GM23338 (cell line): ENCODE measurements at regions not wholly inside any gene's neighbourhood (a gene's known extent, or its start where the extent isn't known, plus 50 kb on each side); places are given as distances from the start of the nearest gene placed in this dataset.

Source experiments
- CREB1 ChIP-seq: fragments of 250-450 bp; sonication (Bioruptor Pico); IDR thresholded peaks from 2 replicates; pipeline ENCODE4 v1.5.0; 2020; ENCODE audit warnings: low read depth, mild to moderate bottlenecking, moderate library complexity
- EZH2 ChIP-seq: fragments of 200-600 bp; sonication (generic); IDR thresholded peaks from one replicate; pipeline ENCODE4 v1.8.0; 2017; ENCODE audit warnings: antibody characterized with exemption, mild to moderate bottlenecking, low read depth; ENCODE audit not compliant: unreplicated experiment
- EZH2phosphoT487 ChIP-seq: fragments of 200-600 bp; sonication (generic); IDR thresholded peaks from one replicate; pipeline ENCODE4 v1.8.1; 2018; ENCODE audit warnings: antibody characterized with exemption; ENCODE audit not compliant: unreplicated experiment
- JUNB ChIP-seq: IDR thresholded peaks from one replicate; pipeline ENCODE4 v1.6.1; 2016; ENCODE audit warnings: antibody characterized with exemption; ENCODE audit not compliant: unreplicated experiment
- NANOG ChIP-seq: IDR thresholded peaks from 2 replicates; pipeline ENCODE4 v1.6.1; 2016; ENCODE audit warnings: antibody characterized with exemption, borderline replicate concordance
- POLR2AphosphoS5 ChIP-seq: IDR thresholded peaks from 2 replicates; pipeline ENCODE4 v1.6.1; 2016; ENCODE audit warnings: antibody characterized with exemption, low read depth
- STAT1 ChIP-seq: IDR thresholded peaks from one replicate; pipeline ENCODE4 v1.6.1; 2016; ENCODE audit warnings: antibody characterized with exemption; ENCODE audit not compliant: unreplicated experiment
- ZNF114 ChIP-seq: fragments of 250-450 bp; sonication (Bioruptor Pico); IDR thresholded peaks from 2 replicates; pipeline ENCODE4 v1.5.0; 2020; ENCODE audit warnings: mild to moderate bottlenecking, moderate library complexity
- ZNF331 ChIP-seq: fragments of 250-450 bp; sonication (Bioruptor Pico); IDR thresholded peaks from 2 replicates; pipeline ENCODE4 v1.5.0; 2020; ENCODE audit warnings: low read depth, mild to moderate bottlenecking, moderate library complexity
- TF ChIP-seq, protein P1 (sequence below), 2 experiments: fragments of 200-600 bp in 1 of 2; sonication (generic) in 1 of 2; conservative IDR thresholded peaks; 2 replicates each; pipeline versions ENCODE4 v1.5.1 to v1.6.1; 2016 to 2017; ENCODE audit warnings: antibody characterized with exemption in 2 of 2, low read depth in 2 of 2, mild to moderate bottlenecking in 2 of 2, moderate library complexity in 1 of 2
- TF ChIP-seq, protein P2 (sequence below): IDR thresholded peaks from one replicate; pipeline ENCODE4 v1.6.1; 2018; ENCODE audit warnings: antibody characterized with exemption; ENCODE audit not compliant: unreplicated experiment
- TF ChIP-seq, protein P3 (sequence below): IDR thresholded peaks from 2 replicates; pipeline ENCODE4 v1.6.1; 2016; ENCODE audit warnings: antibody characterized with exemption

DNA sequence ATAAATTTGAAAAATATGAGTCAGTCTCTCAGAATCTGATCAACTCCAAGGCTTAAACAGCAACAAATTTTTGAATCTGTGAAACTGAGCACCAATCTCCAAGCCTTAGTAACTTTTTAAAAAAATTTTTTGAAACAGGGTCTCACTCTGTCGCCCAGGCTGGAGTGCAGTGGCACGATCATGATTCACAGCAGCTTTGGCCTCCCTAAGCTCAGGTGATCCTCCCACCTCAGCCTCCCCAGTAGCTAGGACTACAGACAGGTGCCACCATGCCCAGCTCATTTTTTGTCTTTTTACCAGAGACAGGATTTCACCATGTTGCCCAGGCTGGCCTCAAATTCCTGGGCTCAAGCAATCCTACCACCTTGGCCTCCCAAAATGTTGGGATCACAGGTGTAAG is 207.9 kb upstream of the TCF21 start:
- TF ChIP-seq, protein P1, sequence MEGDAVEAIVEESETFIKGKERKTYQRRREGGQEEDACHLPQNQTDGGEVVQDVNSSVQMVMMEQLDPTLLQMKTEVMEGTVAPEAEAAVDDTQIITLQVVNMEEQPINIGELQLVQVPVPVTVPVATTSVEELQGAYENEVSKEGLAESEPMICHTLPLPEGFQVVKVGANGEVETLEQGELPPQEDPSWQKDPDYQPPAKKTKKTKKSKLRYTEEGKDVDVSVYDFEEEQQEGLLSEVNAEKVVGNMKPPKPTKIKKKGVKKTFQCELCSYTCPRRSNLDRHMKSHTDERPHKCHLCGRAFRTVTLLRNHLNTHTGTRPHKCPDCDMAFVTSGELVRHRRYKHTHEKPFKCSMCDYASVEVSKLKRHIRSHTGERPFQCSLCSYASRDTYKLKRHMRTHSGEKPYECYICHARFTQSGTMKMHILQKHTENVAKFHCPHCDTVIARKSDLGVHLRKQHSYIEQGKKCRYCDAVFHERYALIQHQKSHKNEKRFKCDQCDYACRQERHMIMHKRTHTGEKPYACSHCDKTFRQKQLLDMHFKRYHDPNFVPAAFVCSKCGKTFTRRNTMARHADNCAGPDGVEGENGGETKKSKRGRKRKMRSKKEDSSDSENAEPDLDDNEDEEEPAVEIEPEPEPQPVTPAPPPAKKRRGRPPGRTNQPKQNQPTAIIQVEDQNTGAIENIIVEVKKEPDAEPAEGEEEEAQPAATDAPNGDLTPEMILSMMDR (conservative IDR thresholded peaks at IDR 0.05; ENCODE audit: low read depth in 2 of 2): no peak
- TF ChIP-seq CREB1 (no peak), POLR2AphosphoS5 (no peak), EZH2 (no peak), ZNF114 (CRISPR knock-in tag) (no peak), STAT1 (no peak), EZH2phosphoT487 (no peak), JUNB (no peak), ZNF331 (CRISPR knock-in tag) (no peak), NANOG (no peak)
- TF ChIP-seq, protein P2, sequence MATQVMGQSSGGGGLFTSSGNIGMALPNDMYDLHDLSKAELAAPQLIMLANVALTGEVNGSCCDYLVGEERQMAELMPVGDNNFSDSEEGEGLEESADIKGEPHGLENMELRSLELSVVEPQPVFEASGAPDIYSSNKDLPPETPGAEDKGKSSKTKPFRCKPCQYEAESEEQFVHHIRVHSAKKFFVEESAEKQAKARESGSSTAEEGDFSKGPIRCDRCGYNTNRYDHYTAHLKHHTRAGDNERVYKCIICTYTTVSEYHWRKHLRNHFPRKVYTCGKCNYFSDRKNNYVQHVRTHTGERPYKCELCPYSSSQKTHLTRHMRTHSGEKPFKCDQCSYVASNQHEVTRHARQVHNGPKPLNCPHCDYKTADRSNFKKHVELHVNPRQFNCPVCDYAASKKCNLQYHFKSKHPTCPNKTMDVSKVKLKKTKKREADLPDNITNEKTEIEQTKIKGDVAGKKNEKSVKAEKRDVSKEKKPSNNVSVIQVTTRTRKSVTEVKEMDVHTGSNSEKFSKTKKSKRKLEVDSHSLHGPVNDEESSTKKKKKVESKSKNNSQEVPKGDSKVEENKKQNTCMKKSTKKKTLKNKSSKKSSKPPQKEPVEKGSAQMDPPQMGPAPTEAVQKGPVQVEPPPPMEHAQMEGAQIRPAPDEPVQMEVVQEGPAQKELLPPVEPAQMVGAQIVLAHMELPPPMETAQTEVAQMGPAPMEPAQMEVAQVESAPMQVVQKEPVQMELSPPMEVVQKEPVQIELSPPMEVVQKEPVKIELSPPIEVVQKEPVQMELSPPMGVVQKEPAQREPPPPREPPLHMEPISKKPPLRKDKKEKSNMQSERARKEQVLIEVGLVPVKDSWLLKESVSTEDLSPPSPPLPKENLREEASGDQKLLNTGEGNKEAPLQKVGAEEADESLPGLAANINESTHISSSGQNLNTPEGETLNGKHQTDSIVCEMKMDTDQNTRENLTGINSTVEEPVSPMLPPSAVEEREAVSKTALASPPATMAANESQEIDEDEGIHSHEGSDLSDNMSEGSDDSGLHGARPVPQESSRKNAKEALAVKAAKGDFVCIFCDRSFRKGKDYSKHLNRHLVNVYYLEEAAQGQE: no peak
- TF ChIP-seq, protein P3, sequence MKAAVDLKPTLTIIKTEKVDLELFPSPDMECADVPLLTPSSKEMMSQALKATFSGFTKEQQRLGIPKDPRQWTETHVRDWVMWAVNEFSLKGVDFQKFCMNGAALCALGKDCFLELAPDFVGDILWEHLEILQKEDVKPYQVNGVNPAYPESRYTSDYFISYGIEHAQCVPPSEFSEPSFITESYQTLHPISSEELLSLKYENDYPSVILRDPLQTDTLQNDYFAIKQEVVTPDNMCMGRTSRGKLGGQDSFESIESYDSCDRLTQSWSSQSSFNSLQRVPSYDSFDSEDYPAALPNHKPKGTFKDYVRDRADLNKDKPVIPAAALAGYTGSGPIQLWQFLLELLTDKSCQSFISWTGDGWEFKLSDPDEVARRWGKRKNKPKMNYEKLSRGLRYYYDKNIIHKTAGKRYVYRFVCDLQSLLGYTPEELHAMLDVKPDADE: no peak
